Esophagus muscularis mucosa (tissue), 4 donors: ENCODE measurements at regions not wholly inside any gene's neighbourhood (a gene's known extent, or its start where the extent isn't known, plus 50 kb on each side); places are given as distances from the start of the nearest gene placed in this dataset.

Experiments
- EP300 ChIP-seq: sonication (generic); formaldehyde crosslinking; IDR thresholded peaks from one replicate; pipeline ENCODE4 v1.6.1; 2017; ENCODE audit warnings: antibody characterized with exemption
- POLR2A ChIP-seq: fragments of 450-650 bp; IDR thresholded peaks from one replicate; pipeline ENCODE4 v1.6.1; 2017; ENCODE audit warnings: antibody characterized with exemption, moderate library complexity, mild to moderate bottlenecking, low read depth
- POLR2AphosphoS5 ChIP-seq, 2 donors: sonication (generic); formaldehyde crosslinking; IDR thresholded peaks; one replicate each; pipeline ENCODE4 v1.6.1; 2017; ENCODE audit warnings: antibody characterized with exemption in 2 of 2
- TF ChIP-seq, protein P1 (sequence below), 3 experiments: fragments of 200-600 bp in 2 of 3; fragments of 450-650 bp in 1 of 3; sonication (generic) in 2 of 3; IDR thresholded peaks; one replicate each; pipeline ENCODE4 v1.5.1; 2017 to 2019; ENCODE audit warnings: antibody characterized with exemption in 3 of 3, mild to moderate bottlenecking in 2 of 3, moderate library complexity in 1 of 3

GRCh38 chr13:78736142-78736541 is 77.2 kb upstream of the OBI1 start:
- TF ChIP-seq, protein P1, sequence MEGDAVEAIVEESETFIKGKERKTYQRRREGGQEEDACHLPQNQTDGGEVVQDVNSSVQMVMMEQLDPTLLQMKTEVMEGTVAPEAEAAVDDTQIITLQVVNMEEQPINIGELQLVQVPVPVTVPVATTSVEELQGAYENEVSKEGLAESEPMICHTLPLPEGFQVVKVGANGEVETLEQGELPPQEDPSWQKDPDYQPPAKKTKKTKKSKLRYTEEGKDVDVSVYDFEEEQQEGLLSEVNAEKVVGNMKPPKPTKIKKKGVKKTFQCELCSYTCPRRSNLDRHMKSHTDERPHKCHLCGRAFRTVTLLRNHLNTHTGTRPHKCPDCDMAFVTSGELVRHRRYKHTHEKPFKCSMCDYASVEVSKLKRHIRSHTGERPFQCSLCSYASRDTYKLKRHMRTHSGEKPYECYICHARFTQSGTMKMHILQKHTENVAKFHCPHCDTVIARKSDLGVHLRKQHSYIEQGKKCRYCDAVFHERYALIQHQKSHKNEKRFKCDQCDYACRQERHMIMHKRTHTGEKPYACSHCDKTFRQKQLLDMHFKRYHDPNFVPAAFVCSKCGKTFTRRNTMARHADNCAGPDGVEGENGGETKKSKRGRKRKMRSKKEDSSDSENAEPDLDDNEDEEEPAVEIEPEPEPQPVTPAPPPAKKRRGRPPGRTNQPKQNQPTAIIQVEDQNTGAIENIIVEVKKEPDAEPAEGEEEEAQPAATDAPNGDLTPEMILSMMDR (IDR thresholded peaks at IDR 0.05), result no peak
- TF ChIP-seq POLR2AphosphoS5 (IDR thresholded peaks at IDR 0.05) (no peak), POLR2A (no peak), EP300 (no peak)
